Upper lobe of left lung (tissue), 4 donors: ENCODE measurements at regions not wholly inside any gene's neighbourhood (a gene's known extent, or its start where the extent isn't known, plus 50 kb on each side); places are given as distances from the start of the nearest gene placed in this dataset.

Source experiments
- EP300 ChIP-seq, 4 donors: sonication (generic); formaldehyde crosslinking; IDR thresholded peaks; one replicate each; pipeline ENCODE4 v1.5.1; 2017; ENCODE audit warnings: antibody characterized with exemption in 4 of 4, control low read depth in 2 of 4
- POLR2A ChIP-seq, 4 donors: fragments of 450-650 bp; IDR thresholded peaks; one replicate each; pipeline ENCODE4 v1.5.1; 2016 to 2017; ENCODE audit warnings: antibody characterized with exemption in 4 of 4, mild to moderate bottlenecking in 2 of 4
- POLR2AphosphoS5 ChIP-seq, 2 donors: sonication (generic); formaldehyde crosslinking; IDR thresholded peaks; one replicate each; pipeline ENCODE4 v1.5.1; 2017; ENCODE audit warnings: antibody characterized with exemption in 2 of 2
- TF ChIP-seq, protein P1 (sequence below), 6 experiments: fragments of 450-650 bp in 4 of 6; fragments of 200-600 bp in 2 of 6; sonication (generic) in 2 of 6; IDR thresholded peaks; one replicate each; pipeline ENCODE4 v1.5.1; 2016 to 2019; ENCODE audit warnings: antibody characterized with exemption in 6 of 6

DNA sequence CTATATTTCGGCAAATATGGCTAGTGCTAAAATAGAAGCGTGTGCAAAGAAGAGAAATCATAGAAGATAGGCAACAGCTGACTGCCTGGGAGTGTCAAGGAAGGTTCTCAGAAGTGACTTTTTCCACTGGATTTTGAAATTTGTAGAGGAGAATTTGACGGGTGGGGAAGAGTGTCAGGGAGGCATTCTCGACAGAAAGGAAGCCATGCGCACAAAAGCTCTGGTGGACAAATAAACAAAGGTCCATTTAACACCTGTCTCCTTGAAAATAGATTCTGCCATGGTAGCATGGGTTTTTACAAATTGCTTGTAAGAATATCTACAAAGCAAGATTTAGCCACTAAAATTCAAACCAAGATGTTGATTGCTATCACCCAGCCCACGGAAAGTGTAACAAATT is 1081.5 kb downstream of the GALC start:
- TF ChIP-seq, protein P1, sequence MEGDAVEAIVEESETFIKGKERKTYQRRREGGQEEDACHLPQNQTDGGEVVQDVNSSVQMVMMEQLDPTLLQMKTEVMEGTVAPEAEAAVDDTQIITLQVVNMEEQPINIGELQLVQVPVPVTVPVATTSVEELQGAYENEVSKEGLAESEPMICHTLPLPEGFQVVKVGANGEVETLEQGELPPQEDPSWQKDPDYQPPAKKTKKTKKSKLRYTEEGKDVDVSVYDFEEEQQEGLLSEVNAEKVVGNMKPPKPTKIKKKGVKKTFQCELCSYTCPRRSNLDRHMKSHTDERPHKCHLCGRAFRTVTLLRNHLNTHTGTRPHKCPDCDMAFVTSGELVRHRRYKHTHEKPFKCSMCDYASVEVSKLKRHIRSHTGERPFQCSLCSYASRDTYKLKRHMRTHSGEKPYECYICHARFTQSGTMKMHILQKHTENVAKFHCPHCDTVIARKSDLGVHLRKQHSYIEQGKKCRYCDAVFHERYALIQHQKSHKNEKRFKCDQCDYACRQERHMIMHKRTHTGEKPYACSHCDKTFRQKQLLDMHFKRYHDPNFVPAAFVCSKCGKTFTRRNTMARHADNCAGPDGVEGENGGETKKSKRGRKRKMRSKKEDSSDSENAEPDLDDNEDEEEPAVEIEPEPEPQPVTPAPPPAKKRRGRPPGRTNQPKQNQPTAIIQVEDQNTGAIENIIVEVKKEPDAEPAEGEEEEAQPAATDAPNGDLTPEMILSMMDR (IDR thresholded peaks at IDR 0.05), result no peak
- TF ChIP-seq POLR2A (IDR thresholded peaks at IDR 0.05), result no peak
- TF ChIP-seq POLR2AphosphoS5 (IDR thresholded peaks at IDR 0.05), result no peak
- TF ChIP-seq EP300 (IDR thresholded peaks at IDR 0.05), result no peak
